ENCODE measurements at regions not wholly inside any gene's neighbourhood (a gene's known extent, or its start where the extent isn't known, plus 50 kb on each side); places are given as distances from the start of the nearest gene placed in this dataset.

DNA sequence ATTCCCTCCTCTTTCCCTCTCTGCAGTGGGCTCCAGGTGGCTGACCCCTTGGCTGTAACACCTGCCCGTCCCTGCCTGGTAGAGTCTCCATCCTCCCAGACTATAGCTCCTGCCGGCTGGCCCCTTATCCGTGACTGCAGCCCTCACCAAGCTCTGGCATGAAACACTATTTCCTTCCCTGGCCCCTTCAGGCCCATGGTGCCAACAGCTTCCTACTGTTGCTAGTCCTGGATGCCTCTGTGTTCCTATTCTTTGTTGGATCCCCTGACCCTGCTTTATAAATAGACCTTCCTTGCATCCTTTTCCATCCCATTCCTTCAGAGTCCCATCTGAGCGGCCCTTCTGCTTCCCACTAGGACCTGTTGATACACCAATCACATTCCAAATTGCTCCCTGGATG lies 195.0 kb downstream of the ZNF326 start:
- TF ChIP-seq EZH2phosphoT487 (conservative IDR thresholded peaks at IDR 0.05; ENCODE audit: low read length) = no peak
- TF ChIP-seq, protein P1, sequence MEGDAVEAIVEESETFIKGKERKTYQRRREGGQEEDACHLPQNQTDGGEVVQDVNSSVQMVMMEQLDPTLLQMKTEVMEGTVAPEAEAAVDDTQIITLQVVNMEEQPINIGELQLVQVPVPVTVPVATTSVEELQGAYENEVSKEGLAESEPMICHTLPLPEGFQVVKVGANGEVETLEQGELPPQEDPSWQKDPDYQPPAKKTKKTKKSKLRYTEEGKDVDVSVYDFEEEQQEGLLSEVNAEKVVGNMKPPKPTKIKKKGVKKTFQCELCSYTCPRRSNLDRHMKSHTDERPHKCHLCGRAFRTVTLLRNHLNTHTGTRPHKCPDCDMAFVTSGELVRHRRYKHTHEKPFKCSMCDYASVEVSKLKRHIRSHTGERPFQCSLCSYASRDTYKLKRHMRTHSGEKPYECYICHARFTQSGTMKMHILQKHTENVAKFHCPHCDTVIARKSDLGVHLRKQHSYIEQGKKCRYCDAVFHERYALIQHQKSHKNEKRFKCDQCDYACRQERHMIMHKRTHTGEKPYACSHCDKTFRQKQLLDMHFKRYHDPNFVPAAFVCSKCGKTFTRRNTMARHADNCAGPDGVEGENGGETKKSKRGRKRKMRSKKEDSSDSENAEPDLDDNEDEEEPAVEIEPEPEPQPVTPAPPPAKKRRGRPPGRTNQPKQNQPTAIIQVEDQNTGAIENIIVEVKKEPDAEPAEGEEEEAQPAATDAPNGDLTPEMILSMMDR (IDR thresholded peaks at IDR 0.05; ENCODE audit: insufficient read depth, low read length, poor library complexity, severe bottlenecking) = no peak

All from SU-DHL-6 (cell line).